ENCODE measurements at regions not wholly inside any gene's neighbourhood (a gene's known extent, or its start where the extent isn't known, plus 50 kb on each side); places are given as distances from the start of the nearest gene placed in this dataset.

DNA sequence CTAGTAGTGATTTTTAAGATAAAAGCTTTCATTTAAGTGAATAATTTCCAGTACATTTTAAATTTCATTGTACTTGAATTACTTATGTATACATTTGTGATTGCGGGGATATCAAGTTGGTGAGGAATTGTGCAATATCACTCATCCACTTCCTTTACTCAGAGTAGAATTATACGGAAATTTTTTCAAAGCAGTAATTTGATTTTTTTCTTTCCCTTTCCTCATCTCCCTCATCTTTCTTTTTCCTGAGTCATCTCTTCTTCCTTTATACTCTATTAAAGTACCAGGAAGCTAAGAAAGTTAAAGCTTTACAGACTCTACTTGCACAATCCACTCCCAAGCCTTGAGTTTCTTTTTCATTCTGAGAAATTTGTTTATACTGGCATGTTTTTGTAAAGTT lies 60.9 kb upstream of the DEFB112 start:
- no peak for TF ChIP-seq EZH2 (IDR thresholded peaks at IDR 0.05; ENCODE audit: low read depth)
- TF ChIP-seq CTCF (conservative IDR thresholded peaks at IDR 0.05) = no peak

All from PC-9 (cell line).